ENCODE measurements at regions not wholly inside any gene's neighbourhood (a gene's known extent, or its start where the extent isn't known, plus 50 kb on each side); places are given as distances from the start of the nearest gene placed in this dataset.

DNA sequence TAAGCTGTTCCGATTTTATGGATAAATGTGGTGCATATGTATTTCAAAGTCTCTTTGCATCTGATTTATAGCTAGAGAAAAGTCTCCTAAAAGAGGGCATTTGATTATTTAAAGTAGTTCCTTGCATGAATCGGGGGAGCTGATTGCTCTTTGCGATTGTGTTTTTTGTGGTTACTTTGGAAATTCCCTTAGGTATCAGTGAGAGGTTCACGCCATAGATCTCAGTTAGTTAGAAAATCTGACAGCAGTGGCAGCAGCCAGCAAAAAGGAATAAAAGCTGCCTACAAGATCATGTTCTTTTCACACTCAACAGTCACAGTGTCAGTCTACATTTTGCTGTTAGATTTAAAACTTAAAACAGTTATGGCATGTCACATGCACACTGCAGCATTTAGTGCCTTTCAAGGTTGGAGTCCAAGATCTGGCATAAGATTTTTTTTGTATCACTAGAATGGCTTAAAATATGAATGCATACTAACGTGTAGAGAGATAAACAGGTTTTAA lies 436.5 kb upstream of the PCDH20 start:
- DNase-seq (ENCODE audit: low spot score), result no peak
- TF ChIP-seq, protein P1, sequence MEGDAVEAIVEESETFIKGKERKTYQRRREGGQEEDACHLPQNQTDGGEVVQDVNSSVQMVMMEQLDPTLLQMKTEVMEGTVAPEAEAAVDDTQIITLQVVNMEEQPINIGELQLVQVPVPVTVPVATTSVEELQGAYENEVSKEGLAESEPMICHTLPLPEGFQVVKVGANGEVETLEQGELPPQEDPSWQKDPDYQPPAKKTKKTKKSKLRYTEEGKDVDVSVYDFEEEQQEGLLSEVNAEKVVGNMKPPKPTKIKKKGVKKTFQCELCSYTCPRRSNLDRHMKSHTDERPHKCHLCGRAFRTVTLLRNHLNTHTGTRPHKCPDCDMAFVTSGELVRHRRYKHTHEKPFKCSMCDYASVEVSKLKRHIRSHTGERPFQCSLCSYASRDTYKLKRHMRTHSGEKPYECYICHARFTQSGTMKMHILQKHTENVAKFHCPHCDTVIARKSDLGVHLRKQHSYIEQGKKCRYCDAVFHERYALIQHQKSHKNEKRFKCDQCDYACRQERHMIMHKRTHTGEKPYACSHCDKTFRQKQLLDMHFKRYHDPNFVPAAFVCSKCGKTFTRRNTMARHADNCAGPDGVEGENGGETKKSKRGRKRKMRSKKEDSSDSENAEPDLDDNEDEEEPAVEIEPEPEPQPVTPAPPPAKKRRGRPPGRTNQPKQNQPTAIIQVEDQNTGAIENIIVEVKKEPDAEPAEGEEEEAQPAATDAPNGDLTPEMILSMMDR (IDR thresholded peaks at IDR 0.05; ENCODE audit: extremely low read depth, missing control alignments), result no peak

DNA sequence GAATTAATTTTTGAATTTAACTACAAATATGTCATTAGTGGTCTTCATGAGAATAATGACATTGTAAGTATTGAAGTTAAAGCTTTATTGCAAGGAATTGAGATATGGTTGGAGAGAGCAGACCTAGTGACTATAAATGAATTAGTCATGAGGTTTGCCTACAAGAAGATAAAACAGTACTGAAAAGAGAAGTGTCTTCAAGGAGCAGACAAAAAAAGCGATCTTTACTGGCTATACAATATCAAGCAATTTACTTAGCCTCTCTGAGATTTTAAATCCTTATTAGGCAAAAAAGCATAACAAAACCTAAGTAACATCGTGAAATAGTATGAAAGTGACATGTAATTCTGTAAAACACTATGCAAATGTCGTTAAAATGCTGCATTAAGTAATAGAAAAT lies 435.1 kb upstream of the PCDH20 start:
- TF ChIP-seq, protein P1 (IDR thresholded peaks at IDR 0.05; ENCODE audit: extremely low read depth, missing control alignments), result no peak
- no peak for DNase-seq (ENCODE audit: low spot score)

DNA sequence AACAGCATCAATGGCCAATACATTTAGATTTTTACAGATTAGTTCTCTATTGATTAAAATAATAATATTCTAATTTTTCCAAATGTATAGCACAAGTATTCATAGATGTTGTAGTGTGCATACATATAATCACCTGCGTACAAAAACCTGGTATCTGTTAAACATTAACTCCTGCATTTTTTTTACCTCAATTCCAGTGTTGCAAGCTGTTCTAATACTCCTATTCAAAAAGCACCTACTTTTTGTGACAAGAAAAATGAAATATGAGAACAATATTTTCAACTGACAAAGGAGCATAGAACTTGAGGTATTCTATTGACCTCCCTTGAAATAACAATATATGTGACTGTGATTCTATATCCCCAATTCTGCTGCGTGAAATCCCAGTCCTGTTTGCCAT lies 422.9 kb upstream of the PCDH20 start:
- DNase-seq (ENCODE audit: low spot score), result no peak
- TF ChIP-seq, protein P1 (IDR thresholded peaks at IDR 0.05; ENCODE audit: extremely low read depth, missing control alignments), result no peak

DNA sequence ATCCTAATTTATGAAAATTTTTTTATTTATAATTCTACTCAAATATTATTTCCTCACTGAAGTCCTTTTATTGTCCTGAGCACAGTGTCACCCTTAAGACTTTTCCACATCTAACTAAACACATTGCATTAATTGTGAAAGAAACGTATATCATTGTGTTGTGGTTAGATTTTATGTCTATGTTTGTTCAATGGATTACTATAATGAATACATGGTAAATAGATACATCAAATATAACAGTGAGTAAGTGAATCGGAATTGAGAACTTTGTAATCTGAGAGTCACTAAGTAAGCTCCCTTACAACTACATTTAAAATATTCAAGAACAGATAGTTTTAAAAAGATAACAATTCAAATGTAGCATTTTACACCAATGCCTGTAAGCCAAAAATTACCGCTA lies 417.6 kb upstream of the PCDH20 start:
- TF ChIP-seq, protein P1 (IDR thresholded peaks at IDR 0.05; ENCODE audit: extremely low read depth, missing control alignments), result no peak
- DNase-seq (ENCODE audit: low spot score), result no peak

DNA sequence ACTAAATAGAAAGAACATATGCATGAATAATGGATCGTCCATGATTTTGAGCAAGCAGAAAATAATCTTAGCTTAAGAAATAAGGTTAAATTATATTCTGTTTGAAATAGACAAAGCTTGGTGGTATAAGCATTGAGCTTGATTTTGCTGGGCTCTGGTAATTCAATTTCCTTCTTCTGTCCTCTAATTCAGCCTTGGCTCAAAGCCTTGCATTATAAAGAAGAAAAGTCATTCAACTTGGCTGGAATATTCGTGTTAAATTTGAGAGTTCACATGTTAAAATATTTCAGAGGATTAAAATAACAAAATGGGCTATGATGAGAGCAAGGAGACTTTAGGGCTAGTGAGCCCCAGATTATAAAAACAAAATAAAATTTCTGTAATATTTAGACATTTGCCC lies 415.4 kb upstream of the PCDH20 start:
- TF ChIP-seq, protein P1 (IDR thresholded peaks at IDR 0.05; ENCODE audit: extremely low read depth, missing control alignments), result no peak
- no peak for DNase-seq (ENCODE audit: low spot score)

DNA sequence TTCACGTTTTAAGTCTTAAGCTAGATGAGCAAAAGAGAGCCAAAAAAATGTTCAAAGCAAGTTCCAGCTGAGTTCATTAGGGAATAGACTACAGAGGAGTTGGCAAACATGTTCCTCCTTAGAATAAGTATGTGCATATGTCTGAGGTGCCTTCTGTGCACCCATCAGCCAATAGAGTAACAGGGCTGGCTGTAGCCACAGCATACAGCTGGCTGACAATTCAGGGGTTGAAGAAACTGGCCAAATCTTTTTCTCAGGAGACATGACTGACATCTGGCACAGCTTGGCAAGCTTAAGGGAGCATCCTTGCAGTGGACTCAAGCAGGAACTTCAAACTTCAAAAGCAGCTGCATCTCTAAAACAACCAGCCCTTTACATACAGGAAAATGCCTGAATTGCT lies 414.8 kb upstream of the PCDH20 start:
- TF ChIP-seq, protein P1 (IDR thresholded peaks at IDR 0.05; ENCODE audit: extremely low read depth, missing control alignments), result no peak
- no peak for DNase-seq (ENCODE audit: low spot score)

DNA sequence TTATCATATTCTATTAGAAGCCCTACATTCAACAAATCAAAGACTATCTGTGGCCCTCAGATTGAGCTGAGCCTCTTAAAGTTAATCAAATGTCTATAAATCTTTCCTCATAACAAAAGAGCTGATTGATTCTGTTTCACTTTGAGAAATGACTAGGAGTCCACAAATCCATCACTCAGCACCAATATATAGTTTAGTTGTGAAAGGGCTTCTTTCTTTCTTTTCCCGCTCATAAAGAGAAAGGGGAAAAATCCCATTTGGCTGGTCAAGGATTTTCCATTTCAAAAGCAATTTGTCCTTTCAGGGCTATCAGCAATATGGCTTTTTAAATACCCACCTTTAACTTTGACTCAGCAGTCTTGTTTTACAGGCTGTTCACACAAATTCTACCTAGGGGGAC lies 408.5 kb upstream of the PCDH20 start:
- TF ChIP-seq, protein P1 (IDR thresholded peaks at IDR 0.05; ENCODE audit: extremely low read depth, missing control alignments), result no peak
- DNase-seq (ENCODE audit: low spot score), result no peak
